T47D (cell line): ENCODE measurements at regions not wholly inside any gene's neighbourhood (a gene's known extent, or its start where the extent isn't known, plus 50 kb on each side); places are given as distances from the start of the nearest gene placed in this dataset.
A peak's percentile ranks its signal among the peaks of the same experiment; 100 is the strongest.

ENCODE experiments used
- DNase-seq, 2 experiments: peaks; one replicate each; pipeline versions ENCODE4 v3.0.0 to v3.0.0-alpha.2; 2011 to 2012; ENCODE audit warnings: low read depth in 1 of 2, low spot score in 1 of 2
- JUND ChIP-seq: IDR thresholded peaks from 2 replicates; pipeline ENCODE4 v1.6.1; 2012; ENCODE audit warnings: low read depth
- in situ Hi-C: cut with HindIII; loops from 2 replicates; pipeline ENCODE4 v1.10.0; 2016; ENCODE audit warnings: low sequenced_read_pairs, low pct_unique_long_range_greater_than_20kb

DNA sequence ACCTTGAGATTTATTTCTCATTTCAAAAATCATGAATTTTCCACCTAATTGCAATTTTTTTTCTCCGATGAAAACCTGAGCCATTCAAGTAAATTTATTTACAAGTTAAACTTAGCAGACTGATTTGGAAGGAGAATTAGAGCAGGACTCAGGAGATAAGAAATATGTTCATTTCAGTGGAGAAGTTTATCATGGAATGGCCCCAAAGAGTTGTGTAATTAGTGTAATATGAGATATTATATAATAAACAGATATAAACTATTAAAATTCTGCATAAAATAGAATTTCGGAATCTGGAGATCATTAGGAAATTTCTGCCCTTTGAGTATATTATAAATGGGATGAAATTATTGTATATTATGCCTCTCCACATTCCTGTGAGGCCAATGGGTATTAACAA, 596.8 kb downstream of the QKI start:
- in situ Hi-C loops, result no loop called here
- no peak for DNase-seq
- no peak for TF ChIP-seq JUND

GRCh38 chr6:164010441-164011103, 596.1 kb downstream of the QKI start:
- no peak for DNase-seq
- in situ Hi-C loops, result no loop called here
- no peak for TF ChIP-seq JUND

- in situ Hi-C loops, result no loop called here
- no peak for TF ChIP-seq JUND
- DNase-seq, result no peak
Measured at GRCh38 chr6:164008902-164009301, 594.4 kb downstream of the QKI start.

- in situ Hi-C loops, result no loop called here
- no peak for DNase-seq
Measured at GRCh38 chr6:164007881-164008280, 593.4 kb downstream of the QKI start.

DNA sequence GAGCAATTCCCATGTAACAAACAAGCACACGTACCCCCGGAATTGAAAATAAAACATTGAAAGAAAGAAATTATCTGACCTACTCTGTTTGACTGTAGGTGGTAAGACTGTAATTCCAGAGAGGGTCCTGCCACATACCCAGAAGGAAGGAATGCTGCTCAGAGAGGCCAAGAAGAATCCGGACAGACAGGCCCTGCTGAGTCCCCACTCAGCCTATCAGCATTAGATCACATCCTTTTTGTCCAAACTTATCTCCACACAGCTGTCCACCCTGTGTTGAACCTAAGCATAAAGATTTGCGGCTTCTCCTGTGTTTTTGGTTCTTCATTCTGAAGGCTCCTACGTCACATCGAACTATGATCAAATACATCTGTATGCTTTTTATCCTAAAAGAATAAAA, 591.9 kb downstream of the QKI start:
- DNase-seq, result no peak
- TF ChIP-seq JUND, result no peak
- in situ Hi-C loops, result no loop called here

More at GRCh38 chr6:164007881-164008280, 593.4 kb downstream of the QKI start:
- no peak for TF ChIP-seq JUND

- peak in 1 of 2 experiments; percentile 67 for DNase-seq
- TF ChIP-seq JUND, result no peak
- in situ Hi-C loops, result no loop called here
Measured at GRCh38 chr6:164005004-164005711, 590.6 kb downstream of the QKI start.

DNA sequence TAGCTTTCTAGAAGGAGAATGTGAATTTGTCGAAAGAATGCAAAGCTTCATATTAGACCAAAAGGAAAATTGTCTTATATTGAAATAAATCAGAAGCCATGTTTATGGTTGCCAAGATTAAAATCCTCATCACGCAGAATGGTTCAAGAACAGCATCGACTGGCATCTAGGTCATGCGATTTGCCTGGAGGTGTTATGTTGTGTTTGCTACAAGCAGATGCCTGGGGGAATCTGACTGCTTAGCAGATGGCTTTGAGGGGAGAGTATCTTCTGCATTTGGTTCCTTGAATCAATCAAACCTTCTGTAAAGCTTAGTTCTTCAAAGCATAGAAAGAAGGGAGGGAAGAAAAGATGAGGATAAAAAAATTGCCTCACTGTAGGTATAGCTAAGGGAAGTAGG, 585.8 kb downstream of the QKI start:
- DNase-seq, result no peak
- in situ Hi-C loops, result no loop called here
- no peak for TF ChIP-seq JUND

GRCh38 chr6:163999475-164000125, 585.1 kb downstream of the QKI start:
- no peak for DNase-seq
- TF ChIP-seq JUND, result no peak
- in situ Hi-C loops, result no loop called here

GRCh38 chr6:163998496-163998895, 584.0 kb downstream of the QKI start:
- no peak for TF ChIP-seq JUND
- no peak for DNase-seq
- in situ Hi-C loops, result no loop called here

DNA sequence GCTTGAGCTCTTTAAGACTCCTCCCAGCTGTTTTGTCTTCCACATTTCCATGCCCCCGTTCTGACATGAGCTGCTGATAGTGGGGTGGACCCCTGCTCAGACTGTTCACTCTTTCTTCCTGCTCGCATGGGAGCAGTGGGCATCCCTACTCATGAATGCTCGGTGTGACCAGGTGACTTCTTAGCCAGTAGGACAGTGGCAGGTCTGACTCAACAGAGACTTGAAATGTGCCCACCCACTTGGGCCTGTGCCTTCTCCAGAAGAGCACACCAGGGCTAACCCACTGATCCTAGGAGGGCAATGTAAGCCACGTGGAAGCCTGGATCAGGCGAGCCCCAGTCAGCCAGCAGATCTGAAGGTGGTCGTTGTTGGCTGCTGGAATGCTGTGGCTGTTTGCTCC, 582.0 kb downstream of the QKI start:
- in situ Hi-C loops, result no loop called here
- TF ChIP-seq JUND, result no peak
- no peak for DNase-seq

GRCh38 chr6:163994566-163994965, 580.0 kb downstream of the QKI start:
- in situ Hi-C loops, result no loop called here
- TF ChIP-seq JUND, result no peak
- DNase-seq, result no peak

GRCh38 chr6:163992701-163993100, 578.2 kb downstream of the QKI start:
- in situ Hi-C loops, result no loop called here
- no peak for DNase-seq
- no peak for TF ChIP-seq JUND

DNA sequence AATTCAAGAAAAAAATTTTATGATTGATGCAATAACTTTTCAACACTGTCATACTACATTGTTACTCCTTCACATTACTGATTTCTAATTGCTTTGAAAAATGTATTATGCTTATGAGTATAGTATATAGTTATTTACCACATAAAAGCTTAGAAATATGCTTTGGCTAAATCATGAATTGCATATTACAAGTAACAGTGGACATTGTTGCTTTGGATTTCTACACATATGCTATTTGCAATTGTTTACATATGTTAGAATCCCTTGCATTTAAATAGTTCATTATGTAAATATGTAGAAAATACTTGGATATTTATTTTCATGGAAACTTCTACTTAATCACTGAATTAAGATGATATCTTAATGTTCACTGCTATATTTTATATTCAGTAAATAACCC, 577.5 kb downstream of the QKI start:
- in situ Hi-C loops, result no loop called here
- no peak for TF ChIP-seq JUND
- DNase-seq, result no peak

DNA sequence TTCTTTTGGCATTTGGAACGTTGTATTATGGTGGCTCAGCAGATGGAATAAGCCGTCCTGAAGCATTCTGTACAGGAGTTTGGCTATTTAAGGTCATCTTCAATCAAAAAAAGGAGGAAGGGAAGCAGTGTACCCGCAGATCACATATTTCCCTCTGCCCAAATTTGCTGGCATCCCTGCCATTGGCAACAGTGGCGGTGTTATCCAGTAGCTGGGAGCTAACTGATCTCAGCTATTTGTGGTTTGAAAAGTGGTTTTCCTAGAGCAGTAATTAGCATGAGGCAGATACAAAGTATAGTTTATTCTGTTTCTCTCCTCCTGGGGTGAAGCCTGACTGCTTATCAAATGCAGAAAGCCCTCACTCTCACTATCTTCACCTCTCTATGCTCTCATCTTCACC, 576.8 kb downstream of the QKI start:
- in situ Hi-C loops, result no loop called here

More for the DNA sequence above, 576.8 kb downstream of the QKI start:
- no peak for DNase-seq
- no peak for TF ChIP-seq JUND
